ENCODE measurements at regions not wholly inside any gene's neighbourhood (a gene's known extent, or its start where the extent isn't known, plus 50 kb on each side); places are given as distances from the start of the nearest gene placed in this dataset.

GRCh38 chr7:13009517-13009916, 322.1 kb downstream of the ARL4A start:
- TF ChIP-seq, protein P1, sequence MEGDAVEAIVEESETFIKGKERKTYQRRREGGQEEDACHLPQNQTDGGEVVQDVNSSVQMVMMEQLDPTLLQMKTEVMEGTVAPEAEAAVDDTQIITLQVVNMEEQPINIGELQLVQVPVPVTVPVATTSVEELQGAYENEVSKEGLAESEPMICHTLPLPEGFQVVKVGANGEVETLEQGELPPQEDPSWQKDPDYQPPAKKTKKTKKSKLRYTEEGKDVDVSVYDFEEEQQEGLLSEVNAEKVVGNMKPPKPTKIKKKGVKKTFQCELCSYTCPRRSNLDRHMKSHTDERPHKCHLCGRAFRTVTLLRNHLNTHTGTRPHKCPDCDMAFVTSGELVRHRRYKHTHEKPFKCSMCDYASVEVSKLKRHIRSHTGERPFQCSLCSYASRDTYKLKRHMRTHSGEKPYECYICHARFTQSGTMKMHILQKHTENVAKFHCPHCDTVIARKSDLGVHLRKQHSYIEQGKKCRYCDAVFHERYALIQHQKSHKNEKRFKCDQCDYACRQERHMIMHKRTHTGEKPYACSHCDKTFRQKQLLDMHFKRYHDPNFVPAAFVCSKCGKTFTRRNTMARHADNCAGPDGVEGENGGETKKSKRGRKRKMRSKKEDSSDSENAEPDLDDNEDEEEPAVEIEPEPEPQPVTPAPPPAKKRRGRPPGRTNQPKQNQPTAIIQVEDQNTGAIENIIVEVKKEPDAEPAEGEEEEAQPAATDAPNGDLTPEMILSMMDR (conservative IDR thresholded peaks at IDR 0.05; ENCODE audit: low read length): no peak
- TF ChIP-seq EZH2phosphoT487 (IDR thresholded peaks at IDR 0.05; ENCODE audit: borderline replicate concordance, low read depth, low read length): no peak

All from OCI-LY7 (cell line).